Fibroblast of skin of right biceps (primary cell): ENCODE measurements at regions not wholly inside any gene's neighbourhood (a gene's known extent, or its start where the extent isn't known, plus 50 kb on each side); places are given as distances from the start of the nearest gene placed in this dataset.

Experiments
- DNase-seq: peaks from one replicate; pipeline ENCODE4 v3.0.0-alpha.2; 2013

- DNase-seq: no peak
Observed at GRCh38 chr7:17242504-17242903, 55.9 kb upstream of the AHR start.

GRCh38 chr7:17244786-17245185 lies 53.7 kb upstream of the AHR start:
- no peak for DNase-seq

- no peak for DNase-seq
Observed at GRCh38 chr7:17247357-17247756, 51.1 kb upstream of the AHR start.

- DNase-seq: no peak
Observed at GRCh38 chr7:17248527-17248926, 49.9 kb upstream of the AHR start.
